GM23338 (cell line): ENCODE measurements at regions not wholly inside any gene's neighbourhood (a gene's known extent, or its start where the extent isn't known, plus 50 kb on each side); places are given as distances from the start of the nearest gene placed in this dataset.

Experiments used
- CREB1 ChIP-seq: fragments of 250-450 bp; sonication (Bioruptor Pico); IDR thresholded peaks from 2 replicates; pipeline ENCODE4 v1.5.0; 2020; ENCODE audit warnings: low read depth, mild to moderate bottlenecking, moderate library complexity
- CTCF ChIP-seq, 2 experiments: fragments of 200-600 bp in 1 of 2; sonication (generic) in 1 of 2; conservative IDR thresholded peaks; 2 replicates each; pipeline versions ENCODE4 v1.5.1 to v1.6.1; 2016 to 2017; ENCODE audit warnings: antibody characterized with exemption in 2 of 2, low read depth in 2 of 2, mild to moderate bottlenecking in 2 of 2, moderate library complexity in 1 of 2
- ETS1 ChIP-seq: IDR thresholded peaks from 2 replicates; pipeline ENCODE4 v1.6.1; 2016; ENCODE audit warnings: antibody characterized with exemption
- EZH2 ChIP-seq: fragments of 200-600 bp; sonication (generic); IDR thresholded peaks from one replicate; pipeline ENCODE4 v1.8.0; 2017; ENCODE audit warnings: antibody characterized with exemption, mild to moderate bottlenecking, low read depth; ENCODE audit not compliant: unreplicated experiment
- EZH2phosphoT487 ChIP-seq: fragments of 200-600 bp; sonication (generic); IDR thresholded peaks from one replicate; pipeline ENCODE4 v1.8.1; 2018; ENCODE audit warnings: antibody characterized with exemption; ENCODE audit not compliant: unreplicated experiment
- POLR2AphosphoS5 ChIP-seq: IDR thresholded peaks from 2 replicates; pipeline ENCODE4 v1.6.1; 2016; ENCODE audit warnings: antibody characterized with exemption, low read depth
- REST ChIP-seq: IDR thresholded peaks from one replicate; pipeline ENCODE4 v1.6.1; 2018; ENCODE audit warnings: antibody characterized with exemption; ENCODE audit not compliant: unreplicated experiment
- STAT1 ChIP-seq: IDR thresholded peaks from one replicate; pipeline ENCODE4 v1.6.1; 2016; ENCODE audit warnings: antibody characterized with exemption; ENCODE audit not compliant: unreplicated experiment
- ZNF114 ChIP-seq: fragments of 250-450 bp; sonication (Bioruptor Pico); IDR thresholded peaks from 2 replicates; pipeline ENCODE4 v1.5.0; 2020; ENCODE audit warnings: mild to moderate bottlenecking, moderate library complexity
- ZNF331 ChIP-seq: fragments of 250-450 bp; sonication (Bioruptor Pico); IDR thresholded peaks from 2 replicates; pipeline ENCODE4 v1.5.0; 2020; ENCODE audit warnings: low read depth, mild to moderate bottlenecking, moderate library complexity

- TF ChIP-seq CTCF (conservative IDR thresholded peaks at IDR 0.05; ENCODE audit: low read depth in 2 of 2) = no peak
- no peak for TF ChIP-seq ETS1
- TF ChIP-seq EZH2phosphoT487 = no peak
- TF ChIP-seq EZH2 = no peak
- TF ChIP-seq POLR2AphosphoS5 = no peak
- TF ChIP-seq STAT1 = no peak
- TF ChIP-seq ZNF331 = no peak
- no peak for TF ChIP-seq ZNF114 (CRISPR knock-in tag)
- no peak for TF ChIP-seq CREB1
- TF ChIP-seq REST = no peak
Observed at GRCh38 chr6:66423047-66423446, 716.0 kb upstream of the EYS start.
